Ascending aorta (tissue), 2 donors: ENCODE measurements at regions not wholly inside any gene's neighbourhood (a gene's known extent, or its start where the extent isn't known, plus 50 kb on each side); places are given as distances from the start of the nearest gene placed in this dataset.

Experiments used
- DNase-seq, 2 donors: peaks; one replicate each; pipeline ENCODE4 v3.0.0-alpha.2; 2019; ENCODE audit warnings: low spot score in 2 of 2
- H3K27ac ChIP-seq, 2 donors: fragments of 200-600 bp; sonication (generic); one replicate each; pipeline ENCODE4 v1.5.1; 2016 to 2017; ENCODE audit warnings: mild to moderate bottlenecking in 1 of 2
- H3K27me3 ChIP-seq: fragments of 200-600 bp; sonication (generic); one replicate; pipeline ENCODE4 v1.5.1; 2017
- H3K36me3 ChIP-seq, 2 donors: fragments of 200-600 bp; sonication (generic); one replicate each; pipeline ENCODE4 v1.5.1; 2016
- H3K4me1 ChIP-seq, 2 donors: fragments of 200-600 bp; sonication (generic); one replicate each; pipeline ENCODE4 v1.5.1; 2016 to 2017; ENCODE audit warnings: mild to moderate bottlenecking in 1 of 2
- H3K4me3 ChIP-seq, 2 donors: fragments of 200-600 bp; sonication (generic); one replicate each; pipeline ENCODE4 v1.5.1; 2016 to 2017; ENCODE audit warnings: mild to moderate bottlenecking in 1 of 2
- H3K9me3 ChIP-seq, 2 donors: fragments of 200-600 bp; sonication (generic); one replicate each; pipeline ENCODE4 v1.5.1; 2016
- CTCF ChIP-seq, 3 experiments: fragments of 200-600 bp in 2 of 3; fragments of 450-650 bp in 1 of 3; sonication (generic) in 2 of 3; IDR thresholded peaks; one replicate each; pipeline ENCODE4 v1.5.1; 2016 to 2019; ENCODE audit warnings: antibody characterized with exemption in 3 of 3, mild to moderate bottlenecking in 1 of 3, moderate library complexity in 1 of 3
- intact Hi-C: fragments of 100-400 bp; cut with DNase I; formaldehyde crosslinking; loops from one replicate; pipeline ENCODE4 v1.15.1; 2023

GRCh38 chr7:54159088-54159487 lies 383.1 kb upstream of the VSTM2A start:
- H3K9me3 ChIP-seq = no peaks in the 10 kb centered on the region
- H3K27ac ChIP-seq = no peak overlapping the region
- intact Hi-C loops = no loop called here
- TF ChIP-seq CTCF (IDR thresholded peaks at IDR 0.05) = no peak
- no peaks in the 10 kb centered on the region for H3K27me3 ChIP-seq
- no peaks in the 10 kb centered on the region for H3K36me3 ChIP-seq
- H3K4me3 ChIP-seq = no peak overlapping the region
- H3K4me1 ChIP-seq = no peaks in the 10 kb centered on the region
- no peak for DNase-seq

DNA sequence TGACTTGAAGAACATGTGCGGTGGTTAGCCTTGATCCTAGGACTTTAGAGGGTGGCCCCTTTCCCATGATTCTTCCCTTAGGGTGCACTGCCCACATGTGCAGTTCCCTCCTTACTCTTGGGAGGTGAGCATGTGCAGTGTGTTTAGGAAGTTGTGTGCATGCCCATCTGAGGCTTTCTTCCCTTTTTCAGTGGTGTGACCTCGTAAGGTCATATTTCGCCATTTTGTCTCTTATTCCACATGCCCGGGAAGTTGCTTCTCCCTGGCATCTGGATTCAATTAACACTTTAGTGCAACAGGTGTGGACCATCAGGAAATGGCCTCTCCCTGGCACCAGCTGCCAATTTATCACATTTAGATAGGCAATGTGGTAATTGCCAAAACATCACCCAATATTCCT lies 380.6 kb upstream of the VSTM2A start:
- no peaks in the 10 kb centered on the region for H3K36me3 ChIP-seq
- TF ChIP-seq CTCF (IDR thresholded peaks at IDR 0.05) = no peak

DNA sequence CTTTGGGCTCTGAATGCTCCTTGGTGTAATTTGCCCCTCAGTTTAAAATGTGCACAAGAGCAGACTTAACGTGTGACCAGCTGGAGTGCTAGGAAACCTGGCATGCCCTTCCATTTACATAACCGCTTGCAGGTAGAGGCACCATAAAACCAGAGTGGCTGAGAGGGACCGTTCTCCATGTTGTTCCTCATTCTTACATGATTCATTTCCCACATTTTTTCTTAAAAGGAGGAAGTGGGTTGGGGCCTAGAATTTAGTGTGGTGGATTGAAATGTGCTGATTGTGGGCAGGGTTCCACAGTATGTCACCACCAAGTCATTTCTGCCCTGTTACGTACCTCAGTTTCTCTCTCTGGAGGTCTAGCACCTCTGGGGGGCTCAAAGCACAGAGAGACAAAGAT lies 375.8 kb upstream of the VSTM2A start:
- no peak overlapping the region for H3K4me3 ChIP-seq
- no peaks in the 10 kb centered on the region for H3K27me3 ChIP-seq
- no peaks in the 10 kb centered on the region for H3K4me1 ChIP-seq
- H3K36me3 ChIP-seq = no peaks in the 10 kb centered on the region
- no peak for TF ChIP-seq CTCF (IDR thresholded peaks at IDR 0.05)
- DNase-seq = no peak
- intact Hi-C loops = no loop called here
- H3K9me3 ChIP-seq = no peaks in the 10 kb centered on the region
- H3K27ac ChIP-seq = no peak overlapping the region

More for the DNA sequence above, 380.6 kb upstream of the VSTM2A start:
- no peaks in the 10 kb centered on the region for H3K9me3 ChIP-seq
- DNase-seq = no peak
- no peaks in the 10 kb centered on the region for H3K4me1 ChIP-seq
- no peak overlapping the region for H3K27ac ChIP-seq
- no peak overlapping the region for H3K4me3 ChIP-seq
- H3K27me3 ChIP-seq = no peaks in the 10 kb centered on the region
- intact Hi-C loops = no loop called here

DNA sequence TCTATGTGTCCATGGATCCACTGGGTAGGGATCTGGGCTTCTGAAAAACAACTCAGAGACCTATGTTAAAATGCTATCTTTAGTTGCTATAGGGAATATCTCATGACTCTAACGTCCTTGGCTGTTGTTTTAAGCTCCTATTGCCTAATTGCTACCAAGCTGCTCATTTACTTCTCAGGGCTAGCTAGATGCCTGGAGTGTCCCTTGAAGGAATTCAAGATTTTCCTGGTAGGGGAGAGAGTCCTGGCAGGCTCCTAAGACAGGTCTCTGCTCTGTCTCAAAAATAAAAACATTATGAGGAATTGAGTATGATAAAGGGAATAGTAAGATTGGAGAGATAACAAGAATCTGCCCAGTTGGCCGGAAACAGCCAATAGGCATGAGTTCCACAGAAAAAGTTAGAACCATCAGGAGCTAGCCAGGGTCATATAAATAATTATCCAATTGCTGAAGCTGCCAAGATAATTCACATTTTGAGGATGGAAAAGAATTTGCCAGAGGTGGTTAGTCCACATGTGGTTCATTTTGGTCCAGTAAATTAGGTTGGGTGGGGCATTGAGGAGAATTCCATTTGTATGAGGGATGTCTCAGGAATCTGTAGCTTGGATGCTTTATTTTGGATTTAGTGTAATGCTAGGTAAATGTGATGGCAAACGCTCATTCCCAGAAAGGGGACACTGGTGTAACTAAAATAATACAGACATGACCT lies 362.7 kb upstream of the VSTM2A start:
- Histone ChIP-seq H3K4me3 (no peak overlapping the region), H3K4me1 (no peaks in the 10 kb centered on the region), H3K9me3 (no peaks in the 10 kb centered on the region), H3K27me3 (no peaks in the 10 kb centered on the region), H3K36me3 (no peaks in the 10 kb centered on the region), H3K27ac (no peak overlapping the region)
- intact Hi-C loops = no loop called here
- DNase-seq = no peak
- no peak for TF ChIP-seq CTCF (IDR thresholded peaks at IDR 0.05)

DNA sequence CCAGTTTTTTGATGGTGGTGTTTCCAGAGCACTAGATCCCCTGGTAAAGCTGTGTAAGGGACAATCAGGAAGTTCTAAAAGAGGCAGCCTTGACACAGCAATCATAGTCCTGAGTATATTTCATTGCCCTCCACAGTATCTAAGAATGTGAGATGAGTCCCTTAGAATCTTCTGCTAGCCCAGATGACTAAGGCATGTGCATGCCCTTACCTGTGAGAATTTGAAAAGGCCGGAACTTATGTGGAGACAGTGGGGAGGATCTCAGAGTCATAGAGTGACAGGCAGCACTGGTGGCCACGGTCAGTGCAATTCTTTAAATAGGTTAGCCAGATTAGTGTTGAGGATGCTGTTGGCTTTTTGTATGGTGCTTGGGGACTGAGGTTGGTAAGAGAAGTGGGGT lies 361.4 kb upstream of the VSTM2A start:
- Histone ChIP-seq H3K27me3 (no peaks in the 10 kb centered on the region), H3K27ac (no peak overlapping the region), H3K9me3 (no peaks in the 10 kb centered on the region), H3K4me3 (no peak overlapping the region), H3K36me3 (no peaks in the 10 kb centered on the region), H3K4me1 (no peaks in the 10 kb centered on the region)
- intact Hi-C loops = no loop called here
- DNase-seq = no peak
- TF ChIP-seq CTCF (IDR thresholded peaks at IDR 0.05) = no peak

- no peak for TF ChIP-seq CTCF (IDR thresholded peaks at IDR 0.05)
- no peaks in the 10 kb centered on the region for H3K4me1 ChIP-seq
- H3K36me3 ChIP-seq = no peaks in the 10 kb centered on the region
- H3K9me3 ChIP-seq = no peaks in the 10 kb centered on the region
- no peak for DNase-seq
- intact Hi-C loops = no loop called here
- no peak overlapping the region for H3K4me3 ChIP-seq
- no peak overlapping the region for H3K27ac ChIP-seq
- no peaks in the 10 kb centered on the region for H3K27me3 ChIP-seq
These were observed 359.1 kb upstream of the VSTM2A start for GRCh38 chr7:54183055-54183454.
